NT2/D1 (cell line): ENCODE measurements at regions not wholly inside any gene's neighbourhood (a gene's known extent, or its start where the extent isn't known, plus 50 kb on each side); places are given as distances from the start of the nearest gene placed in this dataset.

Experiments used
- DNase-seq: peaks from one replicate; pipeline ENCODE4 v3.0.0-alpha.2; 2011; ENCODE audit warnings: low read depth, low spot score
- H3K27me3 ChIP-seq: 2 replicates; pipeline ENCODE4 v1.6.0; 2011; ENCODE audit warnings: mild to moderate bottlenecking; ENCODE audit not compliant: insufficient read length, insufficient read depth
- H3K36me3 ChIP-seq: 2 replicates; pipeline ENCODE4 v1.6.1; 2011; ENCODE audit warnings: mild to moderate bottlenecking, low read length, mixed read lengths; ENCODE audit not compliant: insufficient read depth, insufficient read length
- H3K4me1 ChIP-seq: 2 replicates; pipeline ENCODE4 v1.5.1; 2011; ENCODE audit not compliant: insufficient read depth, insufficient read length
- H3K4me3 ChIP-seq: 2 replicates; pipeline ENCODE4 v1.5.1; 2011; ENCODE audit warnings: low read depth; ENCODE audit not compliant: insufficient read length
- H3K9ac ChIP-seq: 2 replicates; pipeline ENCODE4 v1.6.0; 2011; ENCODE audit warnings: low read depth; ENCODE audit not compliant: insufficient read length
- H3K9me3 ChIP-seq: 2 replicates; pipeline ENCODE4 v1.5.1; 2011; ENCODE audit warnings: mild to moderate bottlenecking, low read length; ENCODE audit not compliant: insufficient read depth
- SUZ12 ChIP-seq: IDR thresholded peaks from 2 replicates; pipeline ENCODE4 v1.6.1; 2011; ENCODE audit not compliant: insufficient read length, insufficient read depth; ENCODE audit errors: extremely low read depth
- YY1 ChIP-seq: IDR thresholded peaks from 2 replicates; pipeline ENCODE4 v1.6.1; 2011; ENCODE audit not compliant: insufficient read length, insufficient read depth
- ZNF274 ChIP-seq: IDR thresholded peaks from 2 replicates; pipeline ENCODE4 v1.6.1; 2011; ENCODE audit warnings: mild to moderate bottlenecking, low read depth, low read length

GRCh38 chr13:53822136-53822535 is 793.5 kb downstream of the OLFM4 start:
- TF ChIP-seq SUZ12 (no peak), ZNF274 (no peak), YY1 (no peak)
- no peaks in the 10 kb centered on the region for H3K36me3 ChIP-seq
- DNase-seq: no peak
- no peaks in the 10 kb centered on the region for H3K4me1 ChIP-seq
- no peak overlapping the region for H3K4me3 ChIP-seq
- no peaks in the 10 kb centered on the region for H3K27me3 ChIP-seq
- no peaks in the 10 kb centered on the region for H3K9me3 ChIP-seq
- no peak overlapping the region for H3K9ac ChIP-seq

- no peak for DNase-seq
These were observed 810.8 kb downstream of the OLFM4 start for GRCh38 chr13:53839461-53839860.

GRCh38 chr13:53844473-53845146 is 816.0 kb downstream of the OLFM4 start:
- no peaks in the 10 kb centered on the region for H3K9me3 ChIP-seq

More at GRCh38 chr13:53839461-53839860, 810.8 kb downstream of the OLFM4 start:
- TF ChIP-seq SUZ12 (no peak), ZNF274 (no peak), YY1 (no peak)
- no peaks in the 10 kb centered on the region for H3K27me3 ChIP-seq
- H3K4me1 ChIP-seq: no peaks in the 10 kb centered on the region
- H3K9me3 ChIP-seq: no peaks in the 10 kb centered on the region
- H3K4me3 ChIP-seq: no peak overlapping the region
- no peaks in the 10 kb centered on the region for H3K36me3 ChIP-seq
- no peak overlapping the region for H3K9ac ChIP-seq

GRCh38 chr13:53847502-53847901 is 818.9 kb downstream of the OLFM4 start:
- DNase-seq: no peak
- Histone ChIP-seq H3K4me3 (no peak overlapping the region), H3K9me3 (no peaks in the 10 kb centered on the region), H3K36me3 (no peaks in the 10 kb centered on the region), H3K4me1 (no peaks in the 10 kb centered on the region), H3K27me3 (no peaks in the 10 kb centered on the region), H3K9ac (no peak overlapping the region)
- TF ChIP-seq ZNF274 (no peak), SUZ12 (no peak), YY1 (no peak)

More at GRCh38 chr13:53844473-53845146, 816.0 kb downstream of the OLFM4 start:
- DNase-seq: no peak
- Histone ChIP-seq H3K36me3 (no peaks in the 10 kb centered on the region), H3K27me3 (no peaks in the 10 kb centered on the region), H3K9ac (no peak overlapping the region), H3K4me1 (no peaks in the 10 kb centered on the region), H3K4me3 (no peak overlapping the region)
- no peak for TF ChIP-seq YY1

GRCh38 chr13:53848366-53848961 is 819.9 kb downstream of the OLFM4 start:
- Histone ChIP-seq H3K36me3 (no peaks in the 10 kb centered on the region), H3K4me3 (no peak overlapping the region), H3K27me3 (no peaks in the 10 kb centered on the region), H3K4me1 (no peaks in the 10 kb centered on the region), H3K9me3 (no peaks in the 10 kb centered on the region), H3K9ac (no peak overlapping the region)
- TF ChIP-seq YY1 (no peak), ZNF274 (no peak), SUZ12 (no peak)
- no peak for DNase-seq

GRCh38 chr13:53854321-53854720 is 825.7 kb downstream of the OLFM4 start:
- Histone ChIP-seq H3K9ac (no peak overlapping the region), H3K9me3 (no peaks in the 10 kb centered on the region), H3K4me1 (no peaks in the 10 kb centered on the region), H3K36me3 (no peaks in the 10 kb centered on the region), H3K4me3 (no peak overlapping the region), H3K27me3 (no peaks in the 10 kb centered on the region)
- no peak for DNase-seq
- TF ChIP-seq SUZ12: no peak
- no peak for TF ChIP-seq ZNF274
- no peak for TF ChIP-seq YY1

GRCh38 chr13:53856573-53857195 is 828.1 kb downstream of the OLFM4 start:
- Histone ChIP-seq H3K27me3 (no peaks in the 10 kb centered on the region), H3K36me3 (no peaks in the 10 kb centered on the region), H3K9me3 (no peaks in the 10 kb centered on the region), H3K4me1 (no peaks in the 10 kb centered on the region), H3K9ac (no peak overlapping the region), H3K4me3 (no peak overlapping the region)
- no peak for DNase-seq
- TF ChIP-seq YY1: no peak
